H9 (cell line): ENCODE measurements at regions not wholly inside any gene's neighbourhood (a gene's known extent, or its start where the extent isn't known, plus 50 kb on each side); places are given as distances from the start of the nearest gene placed in this dataset.

Experiments used
- DNase-seq: peaks from one replicate; pipeline ENCODE4 v3.0.0-alpha.2; 2017
- H2AFZ ChIP-seq: one replicate; pipeline ENCODE4 v1.6.1; 2013; ENCODE audit warnings: mild to moderate bottlenecking, low read length, control low read depth, moderate library complexity
- H2AK5ac ChIP-seq: 2 replicates; pipeline ENCODE4 v1.6.1; 2013; ENCODE audit warnings: low read length, control low read depth, mixed read lengths; ENCODE audit not compliant: insufficient read length
- H2BK120ac ChIP-seq: one replicate; pipeline ENCODE4 v1.6.1; 2013; ENCODE audit warnings: low read depth, mild to moderate bottlenecking, low read length, control low read depth, inconsistent platforms; ENCODE audit not compliant: poor library complexity, severe bottlenecking
- H2BK12ac ChIP-seq: 2 replicates; pipeline ENCODE4 v1.6.1; 2013; ENCODE audit warnings: low read length, control low read depth, mixed read lengths, low read depth; ENCODE audit not compliant: insufficient read length
- H2BK15ac ChIP-seq: 2 replicates; pipeline ENCODE4 v1.6.1; 2013; ENCODE audit warnings: low read depth, low read length, control low read depth
- H2BK20ac ChIP-seq: one replicate; pipeline ENCODE4 v1.6.1; 2013; ENCODE audit warnings: low read depth, mild to moderate bottlenecking, low read length, control low read depth, inconsistent platforms; ENCODE audit not compliant: poor library complexity, severe bottlenecking
- H2BK5ac ChIP-seq: 2 replicates; pipeline ENCODE4 v1.6.1; 2013; ENCODE audit warnings: low read length, control low read depth, mixed read lengths; ENCODE audit not compliant: insufficient read length
- H3K14ac ChIP-seq: 2 replicates; pipeline ENCODE4 v1.6.1; 2013; ENCODE audit warnings: low read length, control low read depth; ENCODE audit not compliant: insufficient read depth
- H3K18ac ChIP-seq: 2 replicates; pipeline ENCODE4 v1.6.1; 2013; ENCODE audit warnings: low read depth, mild to moderate bottlenecking, mixed read lengths, low read length, control low read depth; ENCODE audit not compliant: insufficient read length
- H3K23ac ChIP-seq: 2 replicates; pipeline ENCODE4 v1.6.1; 2013; ENCODE audit warnings: low read length, control low read depth, mixed read lengths, low read depth; ENCODE audit not compliant: insufficient read length
- H3K23me2 ChIP-seq: 2 replicates; pipeline ENCODE4 v1.6.1; 2013; ENCODE audit warnings: low read depth, mild to moderate bottlenecking, mixed read lengths, low read length, control low read depth; ENCODE audit not compliant: insufficient read length, poor library complexity, severe bottlenecking
- H3K27ac ChIP-seq: 2 replicates; pipeline ENCODE4 v1.5.1; 2013; ENCODE audit warnings: low read length, control low read depth, mixed read lengths, low read depth; ENCODE audit not compliant: insufficient read length
- H3K27me3 ChIP-seq: 2 replicates; pipeline ENCODE4 v1.6.1; 2013; ENCODE audit warnings: low read length, control low read depth, inconsistent platforms; ENCODE audit not compliant: insufficient read depth
- H3K4ac ChIP-seq: 2 replicates; pipeline ENCODE4 v1.6.1; 2013; ENCODE audit warnings: low read depth, mild to moderate bottlenecking, control low read depth, inconsistent platforms, low read length, moderate library complexity
- H3K4me1 ChIP-seq: 2 replicates; pipeline ENCODE4 v1.6.1; 2013; ENCODE audit warnings: low read length, control low read depth, inconsistent platforms; ENCODE audit not compliant: insufficient read depth
- H3K4me2 ChIP-seq: 2 replicates; pipeline ENCODE4 v1.6.1; 2013; ENCODE audit warnings: low read length, control low read depth, mixed read lengths; ENCODE audit not compliant: insufficient read length, insufficient read depth
- H3K56ac ChIP-seq: 2 replicates; pipeline ENCODE4 v1.6.1; 2013; ENCODE audit warnings: low read depth, mild to moderate bottlenecking, mixed read lengths, low read length, control low read depth; ENCODE audit not compliant: insufficient read length
- H3K79me1 ChIP-seq: 2 replicates; pipeline ENCODE4 v1.6.1; 2013; ENCODE audit warnings: low read depth, mild to moderate bottlenecking, moderate library complexity, low read length, control low read depth, inconsistent platforms; ENCODE audit not compliant: insufficient read depth, poor library complexity, severe bottlenecking
- H3K79me2 ChIP-seq: 2 replicates; pipeline ENCODE4 v1.6.1; 2013; ENCODE audit warnings: low read length, control low read depth, inconsistent platforms; ENCODE audit not compliant: insufficient read depth
- H3K9ac ChIP-seq: 2 replicates; pipeline ENCODE4 v1.6.1; 2013; ENCODE audit warnings: low read length, control low read depth, mixed read lengths; ENCODE audit not compliant: insufficient read length; ENCODE audit errors: extremely low read depth
- H3K9me3 ChIP-seq: one replicate; pipeline ENCODE4 v1.6.1; 2013; ENCODE audit warnings: low read depth, low read length, inconsistent platforms; ENCODE audit not compliant: control insufficient read depth
- H3T11ph ChIP-seq: one replicate; pipeline ENCODE4 v1.6.1; 2013; ENCODE audit warnings: mild to moderate bottlenecking, low read length, control low read depth, inconsistent platforms
- H4K20me1 ChIP-seq: one replicate; pipeline ENCODE4 v1.6.1; 2013; ENCODE audit not compliant: control insufficient read depth, insufficient read length, insufficient read depth
- H4K5ac ChIP-seq: 2 replicates; pipeline ENCODE4 v1.6.1; 2013; ENCODE audit warnings: low read depth, mild to moderate bottlenecking, mixed read lengths, low read length, control low read depth; ENCODE audit not compliant: insufficient read length
- H4K8ac ChIP-seq: replicated peaks from 2 replicates; pipeline ENCODE4 v1.6.1; 2013; ENCODE audit warnings: low read length, control low read depth, mixed read lengths, low read depth; ENCODE audit not compliant: insufficient read length
- H4K91ac ChIP-seq: 2 replicates; pipeline ENCODE4 v1.6.1; 2013; ENCODE audit warnings: low read depth, mild to moderate bottlenecking, moderate library complexity, mixed read lengths, low read length, control low read depth; ENCODE audit not compliant: insufficient read length
- H3K27ac Mint-ChIP-seq, 3 experiments: 2 replicates in 2 of 3; 3 replicates in 1 of 3; pipeline ENCODE4 v1.8.0; 2020 to 2021; ENCODE audit warnings: mixed read lengths in 3 of 3, mild to moderate bottlenecking in 1 of 3, moderate library complexity in 1 of 3
- H3K27me3 Mint-ChIP-seq: 2 replicates; pipeline ENCODE4 v1.8.0; 2021; ENCODE audit warnings: low read depth, mild to moderate bottlenecking, moderate library complexity, mixed read lengths
- H3K36me3 Mint-ChIP-seq, 3 experiments: 2 replicates in 2 of 3; 3 replicates in 1 of 3; pipeline ENCODE4 v1.8.0; 2020 to 2021; ENCODE audit warnings: low read depth in 3 of 3, mixed read lengths in 3 of 3; ENCODE audit not compliant: insufficient read depth in 1 of 3
- H3K4me1 Mint-ChIP-seq, 2 experiments: 2 replicates each; pipeline ENCODE4 v1.8.0; 2020; ENCODE audit warnings: mixed read lengths in 2 of 2
- H3K4me3 Mint-ChIP-seq, 2 experiments: 2 replicates in 1 of 2; 3 replicates in 1 of 2; pipeline ENCODE4 v1.8.0; 2020 to 2021; ENCODE audit warnings: mild to moderate bottlenecking in 2 of 2, mixed read lengths in 2 of 2, moderate library complexity in 1 of 2
- H3K9me3 Mint-ChIP-seq, 2 experiments: 2 replicates in 1 of 2; 3 replicates in 1 of 2; pipeline ENCODE4 v1.8.0; 2020; ENCODE audit warnings: mild to moderate bottlenecking in 2 of 2, mixed read lengths in 2 of 2, moderate library complexity in 1 of 2
- CTCF ChIP-seq: fragments of 200-600 bp; sonication (generic); conservative IDR thresholded peaks from 3 replicates; pipeline ENCODE4 v1.8.0; 2021; ENCODE audit warnings: antibody characterized with exemption, mild to moderate bottlenecking
- WGBS: extraction: QIAGEN DNeasy Blood & Tissue Kit; methylation state at CpG from one replicate; pipeline ENCODE4 v1.1.7; 2013; ENCODE audit warnings: missing lambda C conversion rate, low lambda C conversion rate, mixed read lengths; ENCODE audit not compliant: insufficient read length; ENCODE audit errors: extremely low coverage; 5-methylcytosine and 5-hydroxymethylcytosine counted together

GRCh38 chr1:231099996-231100767, 60.1 kb upstream of the FAM89A start:
- Histone ChIP-seq H3K23me2 (no peaks in the 10 kb centered on the region), H4K20me1 (no peaks in the 10 kb centered on the region), H3K18ac (no peak overlapping the region), H2BK20ac (no peak overlapping the region), H3K4me1 (no peaks in the 10 kb centered on the region), H2BK12ac (no peak overlapping the region), H2BK120ac (no peak overlapping the region), H3K23ac (no peak overlapping the region), H2AFZ (no peak overlapping the region), H2BK5ac (no peak overlapping the region), H2BK15ac (no peak overlapping the region), H3K79me2 (no peaks in the 10 kb centered on the region), H3K14ac (no peak overlapping the region), H4K8ac (no peak overlapping the region), H3K9me3 (no peaks in the 10 kb centered on the region), H3K27me3 (peaks cover 2% of the 10 kb centered on the region; the same call in 1 of the 2 replicates), H3K4me2 (no peak overlapping the region), H2AK5ac (no peak overlapping the region), H4K91ac (no peak overlapping the region), H3K27ac (no peak overlapping the region), H3K79me1 (no peaks in the 10 kb centered on the region), H3T11ph (no peak overlapping the region), H3K56ac (no peak overlapping the region), H4K5ac (no peak overlapping the region), H3K9ac (no peak overlapping the region), H3K4ac (no peak overlapping the region)
- H3K4me3 Mint-ChIP-seq, result no peak overlapping the region
- no peak for DNase-seq
- peaks cover 85% of the 10 kb centered on the region for H3K27me3 Mint-ChIP-seq
- no CpG with 5 or more reads among the region's 9 CpGs for WGBS
- no peaks in the 10 kb centered on the region for H3K36me3 Mint-ChIP-seq
- H3K4me1 Mint-ChIP-seq, result peaks cover 0 to 6% of the 10 kb centered on the region in 2 experiments; a peak in 2 of 4 replicates
- H3K9me3 Mint-ChIP-seq, result no peaks in the 10 kb centered on the region
- H3K27ac Mint-ChIP-seq, result no peak overlapping the region; a peak in 1 of 7 replicates
- TF ChIP-seq CTCF, result no peak
